ENCODE measurements at regions not wholly inside any gene's neighbourhood (a gene's known extent, or its start where the extent isn't known, plus 50 kb on each side); places are given as distances from the start of the nearest gene placed in this dataset.

- TF ChIP-seq CTCF (IDR thresholded peaks at IDR 0.05) (no peak), POLR2A (IDR thresholded peaks at IDR 0.05) (no peak)
Measured at GRCh38 chr11:121714351-121714750, 261.6 kb upstream of the SORL1-AS1 start.

Measured in testis (tissue), 2 donors.